ENCODE measurements at regions not wholly inside any gene's neighbourhood (a gene's known extent, or its start where the extent isn't known, plus 50 kb on each side); places are given as distances from the start of the nearest gene placed in this dataset.
"Not testable (repeated sequence)": the region's sequence is repeated elsewhere in the genome, so short reads cannot be mapped to it uniquely, and the experiment has no call there.

GRCh38 chrX:9394212-9394611 lies 70.6 kb upstream of the TBL1X start:
- Histone ChIP-seq H3K27me3 (ENCODE audit: control insufficient read depth in 2 of 2, insufficient read depth in 1 of 2, low read length in 1 of 2) (no peaks in the 10 kb centered on the region), H3K9me3 (ENCODE audit: control insufficient read depth in 2 of 2, insufficient read depth in 1 of 2, low read length in 1 of 2) (no peaks in the 10 kb centered on the region)
- WGBS = 94% methylated on average over 12 of the region's 12 CpGs

DNA sequence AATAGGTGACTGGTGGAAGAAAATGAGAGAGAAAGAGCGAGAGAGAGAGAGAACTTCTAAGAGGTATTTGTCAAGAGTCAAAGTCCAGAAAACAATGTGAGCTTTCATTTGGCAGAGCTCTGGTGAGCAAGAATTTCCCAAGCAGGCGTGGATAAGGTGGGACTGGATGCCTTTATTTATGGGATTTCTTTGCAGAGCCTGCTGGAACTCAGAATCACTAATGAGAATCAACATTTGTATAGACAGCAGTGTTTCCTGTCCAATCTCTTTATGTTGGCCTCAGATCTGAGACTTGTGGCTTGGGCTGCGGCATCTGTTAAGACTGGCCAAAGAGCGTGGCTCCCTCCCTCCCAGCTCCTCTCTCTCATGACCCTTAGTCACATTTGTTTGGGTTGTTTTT lies 67.9 kb upstream of the TBL1X start:
- DNase-seq (ENCODE audit: low read depth in 6 of 9, low spot score in 9 of 9) = no peak
- 84% methylated on average over 4 of the region's 4 CpGs for WGBS
- Histone ChIP-seq H3K27me3 (ENCODE audit: control insufficient read depth in 2 of 2, insufficient read depth in 1 of 2, low read length in 1 of 2) (no peaks in the 10 kb centered on the region), H3K27ac (ENCODE audit: low read depth in 1 of 2, low read length in 1 of 2) (no peak overlapping the region), H3K4me3 (ENCODE audit: low read length in 2 of 2) (no peak overlapping the region), H3K9me3 (ENCODE audit: control insufficient read depth in 2 of 2, insufficient read depth in 1 of 2, low read length in 1 of 2) (no peaks in the 10 kb centered on the region), H3K36me3 (ENCODE audit: control insufficient read depth in 2 of 2, insufficient read depth in 2 of 2, low read length in 1 of 2) (no peaks in the 10 kb centered on the region), H3K4me1 (ENCODE audit: control insufficient read depth in 2 of 2, insufficient read depth in 2 of 2, low read length in 2 of 2) (no peaks in the 10 kb centered on the region)

More at GRCh38 chrX:9394212-9394611, 70.6 kb upstream of the TBL1X start:
- no peak overlapping the region for H3K4me3 ChIP-seq (ENCODE audit: low read length in 2 of 2)
- H3K36me3 ChIP-seq (ENCODE audit: control insufficient read depth in 2 of 2, insufficient read depth in 2 of 2, low read length in 1 of 2) = no peaks in the 10 kb centered on the region
- H3K27ac ChIP-seq (ENCODE audit: low read depth in 1 of 2, low read length in 1 of 2) = no peak overlapping the region
- DNase-seq (ENCODE audit: low read depth in 6 of 9, low spot score in 9 of 9) = no peak
- no peaks in the 10 kb centered on the region for H3K4me1 ChIP-seq (ENCODE audit: control insufficient read depth in 2 of 2, insufficient read depth in 2 of 2, low read length in 2 of 2)

DNA sequence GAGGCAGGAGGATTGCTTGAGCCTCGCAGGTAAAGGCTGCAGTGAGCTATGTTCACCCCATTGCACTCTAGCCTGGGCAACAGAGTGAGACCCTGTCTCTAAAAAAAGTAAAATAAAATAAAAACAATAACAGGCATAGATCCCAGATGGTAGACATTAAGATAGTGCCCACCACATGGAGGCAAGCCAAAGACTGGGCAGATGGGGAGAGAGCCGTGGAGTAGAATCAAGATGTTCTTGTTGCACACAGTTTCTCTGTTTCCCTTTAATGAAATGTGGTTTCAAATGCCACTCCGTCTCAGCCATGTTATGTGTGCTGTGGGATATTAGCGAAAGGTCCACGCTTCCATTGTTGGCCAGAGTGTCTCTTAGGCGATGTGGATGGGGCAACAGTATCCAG lies 63.8 kb upstream of the TBL1X start:
- no peaks in the 10 kb centered on the region for H3K4me1 ChIP-seq (ENCODE audit: control insufficient read depth in 2 of 2, insufficient read depth in 2 of 2, low read length in 2 of 2)
- H3K9me3 ChIP-seq (ENCODE audit: control insufficient read depth in 2 of 2, insufficient read depth in 1 of 2, low read length in 1 of 2) = no peaks in the 10 kb centered on the region
- 97% methylated on average over 6 of the region's 6 CpGs for WGBS
- no peaks in the 10 kb centered on the region for H3K36me3 ChIP-seq (ENCODE audit: control insufficient read depth in 2 of 2, insufficient read depth in 2 of 2, low read length in 1 of 2)
- H3K4me3 ChIP-seq (ENCODE audit: low read length in 2 of 2) = no peak overlapping the region
- H3K27me3 ChIP-seq (ENCODE audit: control insufficient read depth in 2 of 2, insufficient read depth in 1 of 2, low read length in 1 of 2) = no peaks in the 10 kb centered on the region
- no peak for DNase-seq (ENCODE audit: low read depth in 6 of 9, low spot score in 9 of 9)
- H3K27ac ChIP-seq (ENCODE audit: low read depth in 1 of 2, low read length in 1 of 2) = no peak overlapping the region

- H3K4me1 ChIP-seq (ENCODE audit: control insufficient read depth in 2 of 2, insufficient read depth in 2 of 2, low read length in 2 of 2) = no peaks in the 10 kb centered on the region
- WGBS = 92% methylated on average over 4 of the region's 4 CpGs
- no peaks in the 10 kb centered on the region for H3K27me3 ChIP-seq (ENCODE audit: control insufficient read depth in 2 of 2, insufficient read depth in 1 of 2, low read length in 1 of 2)
- no peaks in the 10 kb centered on the region for H3K36me3 ChIP-seq (ENCODE audit: control insufficient read depth in 2 of 2, insufficient read depth in 2 of 2, low read length in 1 of 2)
- H3K4me3 ChIP-seq (ENCODE audit: low read length in 2 of 2) = no peak overlapping the region
- no peak overlapping the region for H3K27ac ChIP-seq (ENCODE audit: low read depth in 1 of 2, low read length in 1 of 2)
- no peaks in the 10 kb centered on the region for H3K9me3 ChIP-seq (ENCODE audit: control insufficient read depth in 2 of 2, insufficient read depth in 1 of 2, low read length in 1 of 2)
- no peak for DNase-seq (ENCODE audit: low read depth in 6 of 9, low spot score in 9 of 9)
These were observed 61.5 kb upstream of the TBL1X start for GRCh38 chrX:9403374-9403773.

GRCh38 chrX:9405635-9406034 lies 59.2 kb upstream of the TBL1X start:
- not testable (repeated sequence) for H3K27ac ChIP-seq (ENCODE audit: low read depth in 1 of 2, low read length in 1 of 2); H3K9me3 ChIP-seq (ENCODE audit: control insufficient read depth in 2 of 2, insufficient read depth in 1 of 2, low read length in 1 of 2); H3K4me3 ChIP-seq (ENCODE audit: low read length in 2 of 2); H3K27me3 ChIP-seq (ENCODE audit: control insufficient read depth in 2 of 2, insufficient read depth in 1 of 2, low read length in 1 of 2); H3K4me1 ChIP-seq (ENCODE audit: control insufficient read depth in 2 of 2, insufficient read depth in 2 of 2, low read length in 2 of 2); H3K36me3 ChIP-seq (ENCODE audit: control insufficient read depth in 2 of 2, insufficient read depth in 2 of 2, low read length in 1 of 2)
- peak in 2 of 9 donors; percentile 24 to 28 for DNase-seq (ENCODE audit: low read depth in 6 of 9, low spot score in 9 of 9)
- 95% methylated on average over 8 of the region's 9 CpGs for WGBS

GRCh38 chrX:9410889-9411288 lies 54.0 kb upstream of the TBL1X start:
- H3K4me1 ChIP-seq (ENCODE audit: control insufficient read depth in 2 of 2, insufficient read depth in 2 of 2, low read length in 2 of 2); H3K27me3 ChIP-seq (ENCODE audit: control insufficient read depth in 2 of 2, insufficient read depth in 1 of 2, low read length in 1 of 2); DNase-seq (ENCODE audit: low read depth in 6 of 9, low spot score in 9 of 9); H3K4me3 ChIP-seq (ENCODE audit: low read length in 2 of 2); H3K36me3 ChIP-seq (ENCODE audit: control insufficient read depth in 2 of 2, insufficient read depth in 2 of 2, low read length in 1 of 2); H3K9me3 ChIP-seq (ENCODE audit: control insufficient read depth in 2 of 2, insufficient read depth in 1 of 2, low read length in 1 of 2); H3K27ac ChIP-seq (ENCODE audit: low read depth in 1 of 2, low read length in 1 of 2): not testable (repeated sequence)
- 96% methylated on average over 3 of the region's 11 CpGs for WGBS

GRCh38 chrX:9411682-9412081 lies 53.2 kb upstream of the TBL1X start:
- WGBS = 93% methylated on average over 16 of the region's 16 CpGs
- not testable (repeated sequence) for H3K27me3 ChIP-seq (ENCODE audit: control insufficient read depth in 2 of 2, insufficient read depth in 1 of 2, low read length in 1 of 2); H3K4me1 ChIP-seq (ENCODE audit: control insufficient read depth in 2 of 2, insufficient read depth in 2 of 2, low read length in 2 of 2); H3K4me3 ChIP-seq (ENCODE audit: low read length in 2 of 2); H3K9me3 ChIP-seq (ENCODE audit: control insufficient read depth in 2 of 2, insufficient read depth in 1 of 2, low read length in 1 of 2); DNase-seq (ENCODE audit: low read depth in 6 of 9, low spot score in 9 of 9); H3K27ac ChIP-seq (ENCODE audit: low read depth in 1 of 2, low read length in 1 of 2); H3K36me3 ChIP-seq (ENCODE audit: control insufficient read depth in 2 of 2, insufficient read depth in 2 of 2, low read length in 1 of 2)

DNA sequence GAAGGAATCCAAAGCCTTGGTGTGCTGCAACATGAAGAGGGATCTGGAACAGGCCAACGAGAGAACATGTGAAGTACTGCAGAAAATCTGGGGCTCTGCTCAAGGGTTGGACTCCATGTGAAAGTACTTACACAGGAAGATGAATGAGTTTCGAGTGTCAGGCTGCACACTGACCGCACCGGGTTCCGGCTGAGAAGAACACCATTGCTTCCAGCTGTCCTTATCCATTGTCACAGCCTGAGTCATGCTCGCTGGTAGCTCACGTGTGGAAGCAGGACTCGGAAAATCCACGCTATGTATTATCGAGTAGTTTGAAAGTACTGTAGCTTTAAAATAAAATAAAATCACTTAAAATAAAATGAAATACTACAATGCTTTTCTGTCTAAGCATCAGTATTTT lies 50.4 kb upstream of the TBL1X start:
- H3K4me3 ChIP-seq (ENCODE audit: low read length in 2 of 2) = no peak overlapping the region
- no peak for DNase-seq (ENCODE audit: low read depth in 6 of 9, low spot score in 9 of 9)
- 98% methylated on average over 10 of the region's 10 CpGs for WGBS
- H3K9me3 ChIP-seq (ENCODE audit: control insufficient read depth in 2 of 2, insufficient read depth in 1 of 2, low read length in 1 of 2) = no peaks in the 10 kb centered on the region
- no peaks in the 10 kb centered on the region for H3K27me3 ChIP-seq (ENCODE audit: control insufficient read depth in 2 of 2, insufficient read depth in 1 of 2, low read length in 1 of 2)
- no peaks in the 10 kb centered on the region for H3K4me1 ChIP-seq (ENCODE audit: control insufficient read depth in 2 of 2, insufficient read depth in 2 of 2, low read length in 2 of 2)
- H3K36me3 ChIP-seq (ENCODE audit: control insufficient read depth in 2 of 2, insufficient read depth in 2 of 2, low read length in 1 of 2) = no peaks in the 10 kb centered on the region
- no peak overlapping the region for H3K27ac ChIP-seq (ENCODE audit: low read depth in 1 of 2, low read length in 1 of 2)
